NCI-H345 treated with DMSO at 0.1 percent for 48 hours (cell line): ENCODE measurements at regions not wholly inside any gene's neighbourhood (a gene's known extent, or its start where the extent isn't known, plus 50 kb on each side); places are given as distances from the start of the nearest gene placed in this dataset.

ENCODE experiments used
- DNase-seq: peaks from one replicate; lab custom pipeline; 2025; ENCODE audit not compliant: unreplicated experiment; lab: John Stamatoyannopoulos, UW

GRCh38 chr5:57594436-57594835, 111.8 kb upstream of the ACTBL2 start:
- DNase-seq, result no peak

- no peak for DNase-seq
These were observed 109.6 kb upstream of the ACTBL2 start for GRCh38 chr5:57592236-57592635.

GRCh38 chr5:57586649-57587048, 104.0 kb upstream of the ACTBL2 start:
- DNase-seq, result no peak

GRCh38 chr5:57582578-57583070, 100.0 kb upstream of the ACTBL2 start:
- DNase-seq, result no peak

GRCh38 chr5:57581772-57582171, 99.2 kb upstream of the ACTBL2 start:
- no peak for DNase-seq

- DNase-seq, result no peak
These were observed 98.6 kb upstream of the ACTBL2 start for GRCh38 chr5:57581222-57581621.

GRCh38 chr5:57577432-57578175, 95.0 kb upstream of the ACTBL2 start:
- no peak for DNase-seq

- no peak for DNase-seq
These were observed 93.7 kb upstream of the ACTBL2 start for GRCh38 chr5:57576317-57576716.

GRCh38 chr5:57575839-57576238, 93.2 kb upstream of the ACTBL2 start:
- no peak for DNase-seq

GRCh38 chr5:57572461-57572860, 89.8 kb upstream of the ACTBL2 start:
- no peak for DNase-seq

- no peak for DNase-seq
These were observed 87.0 kb upstream of the ACTBL2 start for GRCh38 chr5:57569601-57570000.

GRCh38 chr5:57568136-57568535, 85.5 kb upstream of the ACTBL2 start:
- DNase-seq, result no peak

- no peak for DNase-seq
These were observed 84.3 kb upstream of the ACTBL2 start for GRCh38 chr5:57566914-57567313.

- no peak for DNase-seq
These were observed 78.7 kb upstream of the ACTBL2 start for GRCh38 chr5:57561231-57561842.

- no peak for DNase-seq
These were observed 76.6 kb upstream of the ACTBL2 start for GRCh38 chr5:57559110-57559635.

- DNase-seq, result no peak
These were observed 69.4 kb upstream of the ACTBL2 start for GRCh38 chr5:57552033-57552432.

GRCh38 chr5:57551251-57551650, 68.6 kb upstream of the ACTBL2 start:
- no peak for DNase-seq

- no peak for DNase-seq
These were observed 67.5 kb upstream of the ACTBL2 start for GRCh38 chr5:57550132-57550531.

GRCh38 chr5:57549566-57549965, 67.0 kb upstream of the ACTBL2 start:
- DNase-seq, result no peak

- DNase-seq, result no peak
These were observed 58.2 kb upstream of the ACTBL2 start for GRCh38 chr5:57540823-57541222.

GRCh38 chr5:57539281-57539701, 56.7 kb upstream of the ACTBL2 start:
- DNase-seq, result no peak

GRCh38 chr5:57538341-57538955, 55.8 kb upstream of the ACTBL2 start:
- DNase-seq, result no peak
